Fibroblast of villous mesenchyme (primary cell): ENCODE measurements at regions not wholly inside any gene's neighbourhood (a gene's known extent, or its start where the extent isn't known, plus 50 kb on each side); places are given as distances from the start of the nearest gene placed in this dataset.

Source experiments
- DNase-seq: peaks from one replicate; pipeline ENCODE4 v3.0.0-alpha.2; 2010; ENCODE audit warnings: low read depth
- H3K4me3 ChIP-seq: 2 replicates; pipeline ENCODE4 v1.5.1; 2011; ENCODE audit warnings: low read depth, mild to moderate bottlenecking, low read length
- TF ChIP-seq, protein P1 (sequence below): IDR thresholded peaks from 2 replicates; pipeline ENCODE4 v1.5.1; 2012; ENCODE audit warnings: low read depth, mild to moderate bottlenecking, low read length; ENCODE audit not compliant: insufficient read depth

- no peak for DNase-seq
- TF ChIP-seq, protein P1, sequence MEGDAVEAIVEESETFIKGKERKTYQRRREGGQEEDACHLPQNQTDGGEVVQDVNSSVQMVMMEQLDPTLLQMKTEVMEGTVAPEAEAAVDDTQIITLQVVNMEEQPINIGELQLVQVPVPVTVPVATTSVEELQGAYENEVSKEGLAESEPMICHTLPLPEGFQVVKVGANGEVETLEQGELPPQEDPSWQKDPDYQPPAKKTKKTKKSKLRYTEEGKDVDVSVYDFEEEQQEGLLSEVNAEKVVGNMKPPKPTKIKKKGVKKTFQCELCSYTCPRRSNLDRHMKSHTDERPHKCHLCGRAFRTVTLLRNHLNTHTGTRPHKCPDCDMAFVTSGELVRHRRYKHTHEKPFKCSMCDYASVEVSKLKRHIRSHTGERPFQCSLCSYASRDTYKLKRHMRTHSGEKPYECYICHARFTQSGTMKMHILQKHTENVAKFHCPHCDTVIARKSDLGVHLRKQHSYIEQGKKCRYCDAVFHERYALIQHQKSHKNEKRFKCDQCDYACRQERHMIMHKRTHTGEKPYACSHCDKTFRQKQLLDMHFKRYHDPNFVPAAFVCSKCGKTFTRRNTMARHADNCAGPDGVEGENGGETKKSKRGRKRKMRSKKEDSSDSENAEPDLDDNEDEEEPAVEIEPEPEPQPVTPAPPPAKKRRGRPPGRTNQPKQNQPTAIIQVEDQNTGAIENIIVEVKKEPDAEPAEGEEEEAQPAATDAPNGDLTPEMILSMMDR, result no peak
- H3K4me3 ChIP-seq, result no peak overlapping the region
These were observed 209.9 kb upstream of the SEMA6D start for GRCh38 chr15:47507221-47507985.

GRCh38 chr15:47511261-47511660, 206.0 kb upstream of the SEMA6D start:
- no peak overlapping the region for H3K4me3 ChIP-seq
- TF ChIP-seq, protein P1, result no peak
- no peak for DNase-seq

- TF ChIP-seq, protein P1, result no peak
- DNase-seq, result no peak
- H3K4me3 ChIP-seq, result no peak overlapping the region
These were observed 203.8 kb upstream of the SEMA6D start for GRCh38 chr15:47513471-47513870.

DNA sequence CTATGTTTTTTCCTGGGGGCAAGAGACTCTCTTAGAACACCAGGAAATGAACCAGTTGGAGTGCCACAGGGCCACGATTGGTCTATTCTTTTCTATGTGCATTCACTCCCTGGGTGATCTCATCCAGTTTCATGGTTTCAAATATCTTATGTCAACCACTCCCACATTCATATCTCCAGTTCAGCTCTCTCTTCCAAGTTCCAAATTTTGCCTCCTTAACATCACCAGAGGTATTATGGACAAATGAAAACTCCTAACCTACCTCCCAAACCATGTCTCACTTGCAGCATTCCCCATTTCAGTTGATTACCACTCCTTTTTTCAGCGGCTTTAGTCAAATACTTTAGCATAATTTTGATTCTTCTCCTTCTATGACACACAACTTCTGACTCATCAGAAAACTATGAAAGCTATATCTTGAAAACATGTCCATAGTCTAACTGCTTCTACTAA, 203.1 kb upstream of the SEMA6D start:
- no peak overlapping the region for H3K4me3 ChIP-seq
- peak; percentile 55 for DNase-seq
- TF ChIP-seq, protein P1, result no peak

- TF ChIP-seq, protein P1, result no peak
- H3K4me3 ChIP-seq, result no peak overlapping the region
- DNase-seq, result peak; percentile 21
These were observed 200.7 kb upstream of the SEMA6D start for GRCh38 chr15:47516558-47516957.

DNA sequence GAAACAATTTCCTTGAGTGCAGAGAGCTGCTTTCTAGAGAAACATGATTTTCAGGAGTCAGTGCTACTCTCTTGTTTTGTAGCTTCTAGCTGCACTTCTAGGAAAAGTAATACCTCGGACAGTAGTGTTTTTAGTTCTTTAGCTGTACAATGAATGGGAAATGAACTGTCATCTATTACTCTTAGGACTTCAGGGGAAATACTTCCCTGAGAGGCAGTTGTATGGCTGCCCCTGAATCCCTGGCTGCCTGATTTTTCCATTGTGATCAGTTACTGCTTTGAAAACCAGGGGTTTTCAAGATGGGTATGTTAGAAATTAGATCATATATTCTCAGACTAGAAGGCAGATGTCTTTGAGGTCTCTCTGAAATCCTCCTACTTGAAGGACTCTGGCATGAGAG, 200.3 kb upstream of the SEMA6D start:
- no peak overlapping the region for H3K4me3 ChIP-seq
- TF ChIP-seq, protein P1, result no peak
- no peak for DNase-seq

DNA sequence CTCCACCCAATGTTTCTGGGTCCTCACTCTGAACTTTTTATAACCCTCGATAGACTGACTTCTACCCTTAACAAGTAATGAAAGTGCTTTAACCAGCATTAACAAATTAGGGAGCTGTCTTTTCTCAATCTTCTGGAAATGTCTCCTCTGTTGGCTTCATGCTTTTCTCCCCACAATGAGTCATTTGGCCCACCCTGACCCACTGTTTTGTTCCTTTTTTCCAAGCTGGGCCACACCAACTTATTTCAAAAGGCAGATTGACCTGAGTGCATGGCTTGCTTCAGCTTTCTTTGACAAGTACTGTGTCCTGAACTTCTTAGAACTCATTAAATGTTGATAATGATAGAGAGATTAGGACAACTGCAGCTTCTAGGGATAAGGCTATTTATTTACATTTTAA, 199.6 kb upstream of the SEMA6D start:
- peak; percentile 63 for DNase-seq
- no peak overlapping the region for H3K4me3 ChIP-seq
- TF ChIP-seq, protein P1, result no peak
